Ovary (tissue), 7 donors: ENCODE measurements at regions not wholly inside any gene's neighbourhood (a gene's known extent, or its start where the extent isn't known, plus 50 kb on each side); places are given as distances from the start of the nearest gene placed in this dataset.
"Not testable (repeated sequence)": the region's sequence is repeated elsewhere in the genome, so short reads cannot be mapped to it uniquely, and the experiment has no call there.

Experiments
- DNase-seq, 5 donors: peaks; one replicate each; pipeline ENCODE4 v3.0.0-alpha.2; 2019 to 2020
- H3K27ac ChIP-seq, 2 donors: fragments of 200-600 bp; one replicate each; pipeline versions ENCODE4 v1.5.1 to v1.8.0; 2019 to 2022
- H3K27me3 ChIP-seq: fragments of 200-600 bp; one replicate; pipeline ENCODE4 v1.8.0; 2022
- H3K36me3 ChIP-seq: fragments of 200-600 bp; sonication (generic); one replicate; pipeline ENCODE4 v1.5.1; 2019
- H3K4me1 ChIP-seq: one replicate; pipeline ENCODE4 v1.8.1; 2013; ENCODE audit warnings: mild to moderate bottlenecking, moderate library complexity; ENCODE audit not compliant: insufficient read depth
- H3K4me3 ChIP-seq: fragments of 200-600 bp; sonication (generic); one replicate; pipeline ENCODE4 v1.5.1; 2017
- H3K9me3 ChIP-seq, 2 donors: fragments of 200-600 bp in 1 of 2; sonication (generic) in 1 of 2; one replicate each; pipeline versions ENCODE4 v1.5.1 to v1.8.1; 2013 to 2019; ENCODE audit warnings: mild to moderate bottlenecking in 1 of 2, moderate library complexity in 1 of 2
- CTCF ChIP-seq, 3 donors: fragments of 450-650 bp in 2 of 3; fragments of 200-600 bp in 1 of 3; IDR thresholded peaks; one replicate each; pipeline versions ENCODE4 v1.5.1 to v1.8.0; 2016 to 2022; ENCODE audit warnings: antibody characterized with exemption in 3 of 3, mild to moderate bottlenecking in 1 of 3
- EP300 ChIP-seq: sonication (generic); formaldehyde crosslinking; IDR thresholded peaks from one replicate; pipeline ENCODE4 v1.6.1; 2017; ENCODE audit warnings: antibody characterized with exemption
- POLR2A ChIP-seq: fragments of 450-650 bp; IDR thresholded peaks from one replicate; pipeline ENCODE4 v1.6.1; 2017; ENCODE audit warnings: antibody characterized with exemption, mild to moderate bottlenecking, moderate library complexity
- WGBS, 3 donors: extraction: QIAGEN DNeasy Blood & Tissue Kit in 1 of 3; methylation state at CpG; one replicate each; pipeline versions ENCODE4 v1.1.5 to v1.1.7; 2013 to 2017; 5-methylcytosine and 5-hydroxymethylcytosine counted together
- intact Hi-C, 4 donors: fragments of 100-400 bp; cut with DNase I; formaldehyde crosslinking; loops; one replicate each; pipeline versions ENCODE4 v1.11.0 to v1.15.1; 2022 to 2023
- donor health status: DM: no; HTN: no; CAD: no; lungs with moderate emphysema.
- donor health status: DM: no; HTN: no; CAD: no.
- donor health status: Bipolar disorder and iron deficiency.
- donor health status: DM: no; HTN: no; CAD: no.
- donor health status: DM: yes; HTN: yes; CAD: no.

DNA sequence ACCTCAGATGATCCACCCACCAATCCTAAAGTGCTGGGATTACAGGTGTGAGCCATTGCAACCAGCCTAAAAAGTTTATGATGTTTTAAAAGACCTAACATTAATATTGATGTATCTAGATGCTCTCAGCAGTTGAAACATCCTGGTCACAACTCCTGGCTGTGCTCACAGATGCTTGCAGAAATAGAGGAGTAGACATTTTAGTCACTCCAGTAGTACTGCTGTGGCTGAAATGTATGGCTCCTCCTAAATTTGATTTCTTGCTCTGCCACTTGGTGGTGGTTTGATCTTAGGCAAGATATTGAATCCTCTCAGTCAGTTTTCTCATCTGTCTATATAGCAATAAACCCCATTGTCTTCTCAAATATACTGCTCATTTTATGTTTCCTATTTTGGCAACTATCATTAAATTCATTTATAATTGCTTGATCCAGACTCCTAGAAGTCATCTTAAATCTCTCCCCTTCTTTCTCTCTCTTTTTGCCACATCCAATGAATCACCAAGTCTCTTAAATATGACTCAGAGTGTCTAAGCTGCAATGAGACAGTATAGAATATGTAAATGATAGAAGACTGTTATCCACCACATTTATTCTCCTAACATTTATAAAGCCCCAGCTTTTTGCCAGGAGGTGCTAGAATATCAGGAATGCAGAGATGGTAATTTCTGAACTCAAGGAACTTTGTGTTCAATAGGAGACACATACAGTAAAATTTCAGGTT lies 78.1 kb upstream of the NRBF2 start:
- intact Hi-C loops, result no loop called here
- Histone ChIP-seq H3K4me1 (no peaks in the 10 kb centered on the region), H3K36me3 (no peaks in the 10 kb centered on the region), H3K27ac (no peak overlapping the region), H3K27me3 (no peaks in the 10 kb centered on the region), H3K4me3 (no peak overlapping the region), H3K9me3 (no peaks in the 10 kb centered on the region)
- TF ChIP-seq POLR2A (no peak), CTCF (IDR thresholded peaks at IDR 0.05) (no peak), EP300 (no peak)
- no peak for DNase-seq

GRCh38 chr10:63052083-63052482 lies 81.0 kb upstream of the NRBF2 start:
- WGBS, 3 donors, result 47 to 56% (median 49%) methylated on average over 6 of the region's 6 CpGs
- TF ChIP-seq POLR2A, result no peak
- no peak for TF ChIP-seq CTCF (IDR thresholded peaks at IDR 0.05)
- TF ChIP-seq EP300, result no peak
- no peaks in the 10 kb centered on the region for H3K36me3 ChIP-seq
- intact Hi-C loops, result no loop called here
- H3K27ac ChIP-seq, result no peak overlapping the region
- H3K4me3 ChIP-seq, result no peak overlapping the region
- H3K9me3 ChIP-seq, result no peaks in the 10 kb centered on the region
- DNase-seq, result no peak
- H3K4me1 ChIP-seq, result no peaks in the 10 kb centered on the region
- H3K27me3 ChIP-seq, result no peaks in the 10 kb centered on the region

- DNase-seq, result no peak
- 52 to 65% (median 52%) methylated on average over 4 of the region's 4 CpGs for WGBS, 3 donors
- Histone ChIP-seq H3K27ac (no peak overlapping the region), H3K4me1 (no peaks in the 10 kb centered on the region), H3K9me3 (no peaks in the 10 kb centered on the region), H3K36me3 (no peaks in the 10 kb centered on the region), H3K4me3 (no peak overlapping the region), H3K27me3 (no peaks in the 10 kb centered on the region)
- no peak for TF ChIP-seq POLR2A
- TF ChIP-seq EP300, result no peak
- no peak for TF ChIP-seq CTCF (IDR thresholded peaks at IDR 0.05)
- intact Hi-C loops, result no loop called here
Measured at GRCh38 chr10:63042256-63042655, 90.9 kb upstream of the NRBF2 start.

- H3K27ac ChIP-seq, H3K27me3 ChIP-seq, H3K4me3 ChIP-seq, H3K9me3 ChIP-seq, H3K36me3 ChIP-seq, H3K4me1 ChIP-seq, intact Hi-C loops, DNase-seq: not testable (repeated sequence)
- 92 to 96% (median 94%) methylated on average over 20 to 40 of the region's 42 CpGs for WGBS, 3 donors
Measured at GRCh38 chr10:63033616-63034185, 99.4 kb upstream of the NRBF2 start.

DNA sequence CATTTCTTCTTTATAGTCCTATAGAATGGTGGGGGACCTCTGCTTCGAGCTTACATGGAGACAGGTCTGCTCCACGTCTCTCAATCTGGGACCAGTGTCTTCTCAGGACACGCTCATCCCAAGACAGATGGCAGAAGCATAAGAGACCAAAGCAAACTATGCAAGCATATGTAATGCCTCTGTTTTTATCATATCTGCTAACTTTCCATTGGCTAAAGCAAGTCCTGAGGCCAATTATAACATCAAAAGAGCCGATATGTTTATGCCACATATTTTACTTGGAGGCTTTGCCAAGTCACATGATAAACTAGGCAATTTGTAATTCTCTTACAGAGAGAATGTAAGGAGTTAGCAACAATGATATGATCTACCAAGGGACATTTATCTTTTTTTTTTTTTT lies 102.6 kb upstream of the NRBF2 start:
- Histone ChIP-seq H3K27ac (no peak overlapping the region), H3K4me3 (no peak overlapping the region), H3K9me3 (no peaks in the 10 kb centered on the region), H3K36me3 (no peaks in the 10 kb centered on the region), H3K27me3 (no peaks in the 10 kb centered on the region), H3K4me1 (no peaks in the 10 kb centered on the region)
- WGBS, 3 donors, result 42 to 56% (median 43%) methylated on average over 4 of the region's 4 CpGs
- intact Hi-C loops, result no loop called here
- DNase-seq, result no peak
- no peak for TF ChIP-seq CTCF (IDR thresholded peaks at IDR 0.05)
- no peak for TF ChIP-seq POLR2A
- TF ChIP-seq EP300, result no peak
